ENCODE measurements at regions not wholly inside any gene's neighbourhood (a gene's known extent, or its start where the extent isn't known, plus 50 kb on each side); places are given as distances from the start of the nearest gene placed in this dataset.

- Histone ChIP-seq H3K36me3 (ENCODE audit: low read depth) (no peaks in the 10 kb centered on the region), H3K4me3 (no peak overlapping the region), H3K4me1 (ENCODE audit: low read depth) (no peaks in the 10 kb centered on the region), H3K9me3 (peaks cover 2% of the 10 kb centered on the region)
- intact Hi-C loops (cut with DNase I, micrococcal nuclease), result no loop called here
- no peak for DNase-seq
- ATAC-seq, result no peak
- no peak for TF ChIP-seq CTCF (IDR thresholded peaks at IDR 0.05)
Observed at GRCh38 chr13:104085611-104086010, 1019.4 kb upstream of the SLC10A2 start.

GRCh38 chr13:104074326-104074725 lies 1008.1 kb upstream of the SLC10A2 start:
- TF ChIP-seq CTCF (IDR thresholded peaks at IDR 0.05), result no peak
- Histone ChIP-seq H3K36me3 (ENCODE audit: low read depth) (no peaks in the 10 kb centered on the region), H3K9me3 (peaks cover 2% of the 10 kb centered on the region), H3K4me1 (ENCODE audit: low read depth) (no peaks in the 10 kb centered on the region), H3K4me3 (no peak overlapping the region)
- no peak for DNase-seq
- ATAC-seq, result no peak
- intact Hi-C loops (cut with DNase I, micrococcal nuclease), result no loop called here

- no peak for ATAC-seq
- DNase-seq, result no peak
- no peak for TF ChIP-seq CTCF (IDR thresholded peaks at IDR 0.05)
- H3K4me1 ChIP-seq (ENCODE audit: low read depth), result no peaks in the 10 kb centered on the region
- H3K4me3 ChIP-seq, result no peak overlapping the region
- H3K36me3 ChIP-seq (ENCODE audit: low read depth), result no peaks in the 10 kb centered on the region
- intact Hi-C loops (cut with DNase I, micrococcal nuclease), result no loop called here
- no peaks in the 10 kb centered on the region for H3K9me3 ChIP-seq
Observed at GRCh38 chr13:104071806-104072205, 1005.6 kb upstream of the SLC10A2 start.

GRCh38 chr13:104065328-104065727 lies 999.1 kb upstream of the SLC10A2 start:
- intact Hi-C loops (cut with DNase I, micrococcal nuclease), result no loop called here
- Histone ChIP-seq H3K9me3 (no peaks in the 10 kb centered on the region), H3K36me3 (ENCODE audit: low read depth) (no peaks in the 10 kb centered on the region), H3K4me3 (no peak overlapping the region), H3K4me1 (ENCODE audit: low read depth) (no peaks in the 10 kb centered on the region)
- TF ChIP-seq CTCF (IDR thresholded peaks at IDR 0.05), result no peak
- no peak for DNase-seq
- ATAC-seq, result no peak

GRCh38 chr13:104057861-104058260 lies 991.6 kb upstream of the SLC10A2 start:
- intact Hi-C loops (cut with DNase I, micrococcal nuclease), result no loop called here
- DNase-seq, result no peak

More at GRCh38 chr13:104057861-104058260, 991.6 kb upstream of the SLC10A2 start:
- Histone ChIP-seq H3K4me1 (ENCODE audit: low read depth) (no peaks in the 10 kb centered on the region), H3K9me3 (no peaks in the 10 kb centered on the region), H3K4me3 (no peak overlapping the region), H3K36me3 (ENCODE audit: low read depth) (no peaks in the 10 kb centered on the region)
- TF ChIP-seq CTCF (IDR thresholded peaks at IDR 0.05), result no peak
- no peak for ATAC-seq
